ENCODE measurements at regions not wholly inside any gene's neighbourhood (a gene's known extent, or its start where the extent isn't known, plus 50 kb on each side); places are given as distances from the start of the nearest gene placed in this dataset.

GRCh38 chr10:10730471-10731043 is 287.1 kb upstream of the CELF2 start:
- no peaks in the 10 kb centered on the region for H3K27me3 ChIP-seq (ENCODE audit: insufficient read depth, low read length)
- FAIRE-seq (no peak), DNase-seq (ENCODE audit: low read depth) (no peak)
- H3K4me3 Mint-ChIP-seq (ENCODE audit: unreplicated experiment), result no peak overlapping the region
- H3K27ac ChIP-seq (ENCODE audit: low read depth, low read length), result no peak overlapping the region
- H4K20me1 ChIP-seq (ENCODE audit: insufficient read depth, low read length), result no peaks in the 10 kb centered on the region
- H3K36me3 ChIP-seq (ENCODE audit: insufficient read depth, low read length), result no peaks in the 10 kb centered on the region
- no peak overlapping the region for H3K27ac Mint-ChIP-seq (ENCODE audit: unreplicated experiment)
- H3K4me3 ChIP-seq (ENCODE audit: insufficient read depth, low read depth, low read length), result no peak overlapping the region
- peaks cover 3% of the 10 kb centered on the region for H3K9me3 Mint-ChIP-seq (ENCODE audit: unreplicated experiment)
- no peaks in the 10 kb centered on the region for H3K79me2 ChIP-seq (ENCODE audit: insufficient read depth, low read length)
- H3K4me1 ChIP-seq (ENCODE audit: insufficient read depth, low read length), result no peaks in the 10 kb centered on the region
- TF ChIP-seq EZH2 (IDR thresholded peaks at IDR 0.05; ENCODE audit: insufficient read depth, low read length) (no peak), CTCF (IDR thresholded peaks at IDR 0.05; ENCODE audit: insufficient read depth, low read depth, low read length) (no peak)
- H3K27me3 Mint-ChIP-seq (ENCODE audit: low read depth, unreplicated experiment), result peaks cover 7% of the 10 kb centered on the region
- H3K4me1 Mint-ChIP-seq (ENCODE audit: low read depth, unreplicated experiment), result no peaks in the 10 kb centered on the region
- no peak overlapping the region for H2AFZ ChIP-seq (ENCODE audit: low read depth, low read length)
- no peaks in the 10 kb centered on the region for H3K36me3 Mint-ChIP-seq (ENCODE audit: low read depth, unreplicated experiment)
- H3K9me3 ChIP-seq (ENCODE audit: insufficient read depth, low read depth, low read length), result no peaks in the 10 kb centered on the region
- no peak overlapping the region for H3K4me2 ChIP-seq (ENCODE audit: low read length)
- no peak overlapping the region for H3K9ac ChIP-seq (ENCODE audit: low read length)

- no peaks in the 10 kb centered on the region for H3K79me2 ChIP-seq (ENCODE audit: insufficient read depth, low read length)
- H3K4me3 Mint-ChIP-seq (ENCODE audit: unreplicated experiment), result no peak overlapping the region
- no peak for DNase-seq (ENCODE audit: low read depth)
- no peaks in the 10 kb centered on the region for H3K27me3 ChIP-seq (ENCODE audit: insufficient read depth, low read length)
- no peaks in the 10 kb centered on the region for H3K36me3 Mint-ChIP-seq (ENCODE audit: low read depth, unreplicated experiment)
- no peaks in the 10 kb centered on the region for H4K20me1 ChIP-seq (ENCODE audit: insufficient read depth, low read length)
- H3K4me3 ChIP-seq (ENCODE audit: insufficient read depth, low read depth, low read length), result no peak overlapping the region
- H3K9me3 Mint-ChIP-seq (ENCODE audit: unreplicated experiment), result peaks cover 3% of the 10 kb centered on the region
- no peaks in the 10 kb centered on the region for H3K4me1 Mint-ChIP-seq (ENCODE audit: low read depth, unreplicated experiment)
- no peak overlapping the region for H3K27ac Mint-ChIP-seq (ENCODE audit: unreplicated experiment)
- H3K4me1 ChIP-seq (ENCODE audit: insufficient read depth, low read length), result no peaks in the 10 kb centered on the region
- H3K4me2 ChIP-seq (ENCODE audit: low read length), result no peak overlapping the region
- H3K36me3 ChIP-seq (ENCODE audit: insufficient read depth, low read length), result no peaks in the 10 kb centered on the region
- no peak for TF ChIP-seq CTCF (IDR thresholded peaks at IDR 0.05; ENCODE audit: insufficient read depth, low read depth, low read length)
- H3K27ac ChIP-seq (ENCODE audit: low read depth, low read length), result no peak overlapping the region
- peaks cover 7% of the 10 kb centered on the region for H3K27me3 Mint-ChIP-seq (ENCODE audit: low read depth, unreplicated experiment)
- FAIRE-seq, result no peak
- no peaks in the 10 kb centered on the region for H3K9me3 ChIP-seq (ENCODE audit: insufficient read depth, low read depth, low read length)
- no peak overlapping the region for H2AFZ ChIP-seq (ENCODE audit: low read depth, low read length)
- H3K9ac ChIP-seq (ENCODE audit: low read length), result no peak overlapping the region
These were observed 286.3 kb upstream of the CELF2 start for GRCh38 chr10:10731366-10731765.

GRCh38 chr10:10734356-10735064 is 283.2 kb upstream of the CELF2 start:
- H3K9ac ChIP-seq (ENCODE audit: low read length), result no peak overlapping the region
- H4K20me1 ChIP-seq (ENCODE audit: insufficient read depth, low read length), result no peaks in the 10 kb centered on the region
- no peaks in the 10 kb centered on the region for H3K27me3 ChIP-seq (ENCODE audit: insufficient read depth, low read length)
- H3K4me3 Mint-ChIP-seq (ENCODE audit: unreplicated experiment), result no peak overlapping the region
- peaks cover 3% of the 10 kb centered on the region for H3K9me3 Mint-ChIP-seq (ENCODE audit: unreplicated experiment)
- H2AFZ ChIP-seq (ENCODE audit: low read depth, low read length), result no peak overlapping the region
- H3K4me1 ChIP-seq (ENCODE audit: insufficient read depth, low read length), result no peaks in the 10 kb centered on the region
- peaks cover 7% of the 10 kb centered on the region for H3K27me3 Mint-ChIP-seq (ENCODE audit: low read depth, unreplicated experiment)
- no peak overlapping the region for H3K4me2 ChIP-seq (ENCODE audit: low read length)
- H3K4me3 ChIP-seq (ENCODE audit: insufficient read depth, low read depth, low read length), result no peak overlapping the region
- no peaks in the 10 kb centered on the region for H3K4me1 Mint-ChIP-seq (ENCODE audit: low read depth, unreplicated experiment)
- no peak overlapping the region for H3K27ac ChIP-seq (ENCODE audit: low read depth, low read length)
- H3K27ac Mint-ChIP-seq (ENCODE audit: unreplicated experiment), result no peak overlapping the region
- H3K36me3 ChIP-seq (ENCODE audit: insufficient read depth, low read length), result no peaks in the 10 kb centered on the region
- FAIRE-seq, result no peak
- H3K79me2 ChIP-seq (ENCODE audit: insufficient read depth, low read length), result no peaks in the 10 kb centered on the region
- no peak for DNase-seq (ENCODE audit: low read depth)
- no peaks in the 10 kb centered on the region for H3K36me3 Mint-ChIP-seq (ENCODE audit: low read depth, unreplicated experiment)
- H3K9me3 ChIP-seq (ENCODE audit: insufficient read depth, low read depth, low read length), result no peaks in the 10 kb centered on the region
- no peak for TF ChIP-seq CTCF (IDR thresholded peaks at IDR 0.05; ENCODE audit: insufficient read depth, low read depth, low read length)
- no peak for TF ChIP-seq EZH2 (IDR thresholded peaks at IDR 0.05; ENCODE audit: insufficient read depth, low read length)
